GM19238 (cell line): ENCODE measurements at regions not wholly inside any gene's neighbourhood (a gene's known extent, or its start where the extent isn't known, plus 50 kb on each side); places are given as distances from the start of the nearest gene placed in this dataset.

Experiments used
- DNase-seq: peaks from one replicate; pipeline ENCODE4 v3.0.0; 2011; ENCODE audit warnings: low spot score; ENCODE audit not compliant: insufficient read length

DNA sequence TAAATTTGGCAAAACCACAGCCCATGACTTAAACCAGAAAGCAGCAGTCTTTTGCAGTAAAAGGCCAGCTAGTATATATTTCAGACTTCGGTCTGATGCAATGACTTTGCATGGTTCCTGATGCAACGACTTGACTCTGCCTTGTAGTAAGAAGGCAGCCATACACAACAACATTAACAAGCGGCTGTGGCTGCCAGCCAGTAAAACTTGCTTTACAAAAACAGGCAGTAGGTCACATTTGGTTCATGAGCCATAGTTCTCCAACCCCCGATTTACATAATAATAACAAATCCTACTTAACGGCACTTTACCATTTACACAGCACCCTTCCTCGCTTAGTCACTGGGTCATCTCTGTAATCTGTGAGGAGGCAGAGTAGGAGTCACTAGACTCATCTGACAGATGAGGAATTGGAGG, 410.3 kb downstream of the LRATD1 start:
- DNase-seq, result no peak

- no peak for DNase-seq
Observed at GRCh38 chr2:15043336-15044058, 411.0 kb downstream of the LRATD1 start.

DNA sequence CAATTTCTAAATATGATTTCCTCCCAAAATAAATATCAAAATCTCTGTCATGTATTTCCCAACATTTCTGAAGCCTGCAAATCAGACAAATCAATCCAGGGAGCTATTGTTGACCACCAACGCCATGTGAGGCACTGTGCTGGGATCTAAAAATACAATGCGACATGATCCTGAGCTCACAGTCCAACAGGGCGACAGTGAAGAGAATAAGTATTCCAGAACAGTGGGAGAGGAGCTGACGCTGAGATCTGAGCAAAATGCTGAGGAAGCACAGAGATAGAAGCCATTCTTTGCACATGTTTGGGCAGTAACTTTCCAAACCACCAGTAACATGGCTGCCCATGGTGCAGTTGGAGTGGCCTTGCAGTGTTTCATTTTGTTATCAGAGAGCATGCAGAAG, 412.5 kb downstream of the LRATD1 start:
- DNase-seq, result no peak

- no peak for DNase-seq
Observed at GRCh38 chr2:15047184-15047583, 414.7 kb downstream of the LRATD1 start.

DNA sequence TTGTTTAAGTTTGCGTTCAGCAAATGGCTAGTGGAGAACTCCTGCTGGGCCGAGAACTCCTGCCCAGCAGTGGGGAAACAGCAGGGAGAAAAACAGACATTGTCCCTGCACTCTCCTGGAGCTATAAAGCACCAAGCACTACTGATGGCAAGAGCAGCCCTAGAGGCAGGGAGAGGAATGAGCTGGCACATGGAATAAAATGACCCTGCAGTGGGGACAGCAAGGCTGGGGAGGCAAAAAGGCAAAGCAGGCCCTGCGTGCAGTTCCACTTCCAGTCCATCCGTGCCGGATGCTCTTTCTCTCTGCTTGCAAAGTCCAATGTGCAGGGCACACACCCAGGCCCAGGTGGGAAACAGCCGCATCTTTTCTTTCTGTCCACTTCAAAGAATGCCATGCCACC, 415.5 kb downstream of the LRATD1 start:
- DNase-seq, result no peak

DNA sequence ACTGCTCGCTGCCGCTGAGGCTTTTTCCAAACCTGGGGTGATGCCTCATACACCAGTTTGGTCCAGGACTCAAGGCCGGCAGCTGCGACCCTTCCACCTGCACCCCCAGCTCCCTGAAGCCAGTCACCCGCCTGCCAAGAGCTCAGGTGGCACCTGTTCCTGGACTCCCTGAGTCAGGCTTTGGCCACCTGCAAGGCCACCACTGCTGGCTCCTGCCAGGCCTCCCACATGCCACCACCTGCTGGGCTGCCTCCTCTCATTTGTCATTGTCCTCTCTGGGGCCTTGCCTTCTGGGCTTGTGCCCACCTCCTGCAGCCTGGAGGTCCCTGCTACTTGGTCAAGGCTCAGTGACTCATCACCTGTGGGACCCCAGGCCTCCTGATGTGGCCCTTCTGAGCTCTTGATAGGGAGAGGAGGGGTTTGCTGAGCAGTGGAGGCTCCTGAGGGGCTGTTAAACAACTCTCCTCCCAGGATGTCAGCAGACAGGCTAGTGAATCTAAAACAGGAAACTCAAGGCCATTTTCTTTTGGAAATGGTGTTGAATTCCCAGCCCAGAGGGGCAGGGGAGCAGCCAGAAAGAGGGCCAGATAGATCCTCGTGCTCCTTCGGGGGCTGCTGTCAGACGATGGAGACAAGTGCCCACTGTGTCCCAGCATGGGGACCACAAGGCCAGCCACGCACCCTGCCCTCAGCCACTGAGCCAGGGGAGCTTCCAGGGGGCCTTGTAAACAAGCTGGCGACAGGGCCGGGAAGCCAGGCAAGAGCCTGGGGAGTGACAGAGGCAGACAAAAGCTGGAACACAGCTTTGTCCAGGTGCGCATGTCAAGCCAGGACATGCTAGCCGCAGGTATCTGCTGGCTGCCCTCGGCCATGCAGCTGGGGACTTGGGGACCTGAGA, 416.8 kb downstream of the LRATD1 start:
- no peak for DNase-seq

GRCh38 chr2:15050483-15050882, 418.0 kb downstream of the LRATD1 start:
- no peak for DNase-seq

DNA sequence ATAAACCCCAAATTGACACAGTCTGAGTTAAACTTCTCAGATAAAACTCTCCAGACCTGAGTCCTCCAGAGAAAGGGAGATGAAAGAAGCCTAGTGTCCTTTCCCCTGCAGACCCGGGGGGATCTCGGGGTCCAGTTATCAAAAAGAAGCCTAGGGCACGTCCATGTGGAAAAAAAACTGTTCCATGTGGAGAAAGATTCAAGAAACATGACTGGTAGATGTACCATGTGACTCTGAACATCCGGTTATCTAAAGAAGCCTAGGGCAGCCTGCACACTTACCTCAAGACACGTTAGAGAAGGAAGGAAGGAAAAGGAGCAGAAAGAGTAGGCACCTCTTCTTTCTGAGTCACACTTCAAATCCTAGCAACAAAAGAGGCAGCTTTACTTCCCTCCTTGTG, 421.0 kb downstream of the LRATD1 start:
- DNase-seq, result no peak

DNA sequence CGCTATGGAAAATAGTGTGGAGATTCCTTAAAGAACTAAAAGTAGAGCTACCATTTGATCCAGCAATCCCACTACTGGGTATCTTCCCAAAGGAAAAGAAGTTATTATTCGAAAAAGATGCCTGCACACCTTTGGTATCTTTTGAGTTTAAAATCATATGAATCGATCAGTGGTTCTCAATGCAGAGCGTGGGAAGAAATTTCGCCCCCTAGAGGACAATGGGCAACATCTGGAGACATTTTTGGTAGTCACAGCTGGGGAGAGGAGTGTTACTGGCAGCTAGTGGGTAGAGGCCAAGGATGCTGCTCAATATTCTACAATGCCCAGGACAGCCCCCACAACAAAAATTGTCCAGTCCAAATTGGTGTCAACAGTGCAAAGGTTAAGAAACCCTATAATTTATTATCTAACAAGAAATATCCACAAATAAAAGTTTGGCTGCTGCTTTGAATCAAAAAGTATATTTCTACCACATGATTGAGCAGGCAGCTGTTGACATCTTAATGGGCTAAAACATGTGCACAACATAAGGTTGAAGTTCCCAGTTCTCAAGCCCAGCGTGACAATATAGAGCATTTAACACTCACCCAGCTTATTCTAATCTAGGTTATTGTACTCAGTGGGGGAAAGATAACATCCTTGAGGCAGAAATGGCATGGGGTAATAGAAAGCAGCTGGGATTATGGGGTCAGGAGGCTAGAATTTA, 425.7 kb downstream of the LRATD1 start:
- DNase-seq, result no peak

- DNase-seq, result no peak
Observed at GRCh38 chr2:15058721-15059157, 426.2 kb downstream of the LRATD1 start.

- DNase-seq, result no peak
Observed at GRCh38 chr2:15059870-15060512, 427.5 kb downstream of the LRATD1 start.

GRCh38 chr2:15061268-15061667, 428.8 kb downstream of the LRATD1 start:
- DNase-seq, result no peak

DNA sequence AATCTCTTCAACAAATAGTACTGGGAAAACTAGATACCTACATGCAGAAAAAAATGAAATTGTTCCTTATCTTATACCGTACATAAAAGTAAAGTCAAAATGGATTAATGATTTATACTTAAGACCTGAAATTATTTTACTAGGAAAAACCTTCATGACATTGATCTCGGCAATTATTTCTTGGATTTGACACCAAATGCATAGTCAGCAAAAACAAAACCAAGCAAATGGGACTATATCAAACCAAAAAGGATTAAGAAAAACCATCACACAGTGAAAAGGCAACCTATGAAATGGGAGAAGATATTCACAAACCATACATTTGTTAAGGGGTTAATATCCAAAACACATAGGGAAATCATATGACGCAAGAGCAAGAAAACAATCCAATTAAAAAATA, 433.6 kb downstream of the LRATD1 start:
- DNase-seq, result no peak

GRCh38 chr2:15069149-15069548, 436.6 kb downstream of the LRATD1 start:
- no peak for DNase-seq

GRCh38 chr2:15072836-15073235, 440.3 kb downstream of the LRATD1 start:
- DNase-seq, result no peak

DNA sequence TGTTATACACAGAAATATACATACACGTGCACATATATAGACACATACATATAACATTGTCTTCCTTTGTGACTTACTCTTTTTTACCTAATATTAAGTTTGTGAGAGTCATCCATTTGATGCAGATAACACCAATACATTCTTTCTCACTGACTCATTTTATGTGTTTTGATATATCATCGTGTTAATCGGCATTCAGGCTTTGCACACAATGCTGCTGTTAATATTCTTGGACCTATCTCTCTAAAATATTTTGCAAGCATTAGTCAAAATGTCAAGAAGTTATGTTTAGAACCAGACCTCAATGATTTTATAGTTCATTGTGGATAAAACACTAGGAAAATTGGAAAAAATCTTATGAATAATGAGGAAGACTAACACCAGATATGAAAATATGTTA, 441.1 kb downstream of the LRATD1 start:
- no peak for DNase-seq

DNA sequence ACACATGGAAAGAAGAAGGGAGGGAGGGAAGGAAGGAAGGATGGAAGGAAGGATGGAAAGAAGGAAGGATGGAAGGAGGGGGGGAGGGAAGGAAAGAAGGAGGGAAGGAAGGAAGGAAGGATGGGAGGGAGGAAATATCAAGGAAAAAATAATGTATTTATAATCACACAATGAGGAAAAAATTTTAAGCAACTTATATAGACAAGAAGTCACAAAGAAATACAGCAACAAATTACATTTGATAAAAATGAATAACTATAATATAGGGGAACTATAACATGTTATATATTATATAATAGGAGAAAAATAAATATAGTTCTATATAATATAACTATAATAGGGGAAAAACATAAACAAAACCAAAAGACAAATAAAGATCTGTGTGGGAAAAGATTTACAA, 441.8 kb downstream of the LRATD1 start:
- DNase-seq, result no peak

GRCh38 chr2:15074751-15075700, 442.5 kb downstream of the LRATD1 start:
- DNase-seq, result no peak

DNA sequence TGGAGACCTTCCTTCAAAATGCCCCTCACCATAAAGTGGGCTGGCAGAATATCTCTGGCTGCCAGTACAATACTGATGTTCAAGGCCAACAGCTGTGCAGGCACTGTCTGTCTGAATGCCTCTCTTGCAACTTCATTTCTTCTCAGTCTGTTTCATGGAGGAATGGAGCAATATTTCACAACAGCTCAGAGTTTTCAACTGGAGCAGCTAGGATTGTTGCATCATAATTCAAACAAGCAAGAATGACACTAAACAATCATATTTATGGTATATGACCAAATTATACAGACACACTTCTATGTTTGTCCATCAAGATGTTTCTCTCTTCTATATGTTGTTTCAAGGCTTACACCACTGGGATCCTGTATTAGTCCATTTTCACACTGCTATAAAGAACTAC, 444.2 kb downstream of the LRATD1 start:
- no peak for DNase-seq

DNA sequence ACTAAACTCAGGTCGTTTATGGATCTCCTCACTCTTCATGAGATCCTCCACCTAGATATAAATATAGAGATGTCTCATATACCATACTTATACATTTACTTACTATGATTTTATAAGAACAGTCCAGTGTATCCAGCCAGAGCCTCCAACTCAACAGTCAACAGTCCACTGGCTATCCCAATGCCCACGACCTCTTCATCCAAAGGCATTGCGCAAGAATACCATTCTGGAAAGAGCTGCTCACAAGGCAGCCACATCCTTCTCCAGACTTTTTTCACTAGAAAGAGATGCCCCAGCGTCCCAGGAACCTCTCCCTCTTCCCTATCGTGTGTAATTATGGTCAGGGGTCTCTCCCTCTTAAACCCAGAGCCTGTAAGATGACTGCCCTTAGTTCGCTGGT, 448.8 kb downstream of the LRATD1 start:
- DNase-seq, result no peak
